Right lobe of liver (tissue), 6 donors: ENCODE measurements at regions not wholly inside any gene's neighbourhood (a gene's known extent, or its start where the extent isn't known, plus 50 kb on each side); places are given as distances from the start of the nearest gene placed in this dataset.

Source experiments
- ATAC-seq, 4 donors: fragments of 200-7000 bp; cut with Tn5 transposase; one replicate each; pipeline ENCODE4 v1.9.1; 2020; ENCODE audit warnings: mild to moderate bottlenecking in 4 of 4, moderate library complexity in 4 of 4
- DNase-seq, 3 donors: peaks; one replicate each; pipeline ENCODE4 v3.0.0-alpha.2; 2020
- H3K27ac ChIP-seq, 3 donors: fragments of 200-600 bp; one replicate each; pipeline ENCODE4 v1.8.0; 2022
- H3K27me3 ChIP-seq, 2 donors: fragments of 200-600 bp; one replicate each; pipeline ENCODE4 v1.8.0; 2022
- H3K36me3 ChIP-seq, 4 donors: fragments of 200-600 bp; sonication (generic) in 1 of 4; one replicate each; pipeline versions ENCODE4 v1.5.1 to v1.8.0; 2017 to 2022; ENCODE audit warnings: control low read depth in 1 of 4
- H3K4me1 ChIP-seq, 4 donors: fragments of 200-600 bp; sonication (generic) in 1 of 4; one replicate each; pipeline versions ENCODE4 v1.5.1 to v1.8.0; 2017 to 2022; ENCODE audit warnings: control low read depth in 1 of 4
- H3K4me3 ChIP-seq, 3 donors: fragments of 200-600 bp; one replicate each; pipeline ENCODE4 v1.8.0; 2022
- H3K9me3 ChIP-seq, 4 donors: fragments of 200-600 bp; sonication (generic) in 1 of 4; one replicate each; pipeline versions ENCODE4 v1.5.1 to v1.8.0; 2017 to 2022; ENCODE audit warnings: control low read depth in 1 of 4
- POLR2A ChIP-seq: fragments of 450-650 bp; IDR thresholded peaks from one replicate; pipeline ENCODE4 v1.6.1; 2017; ENCODE audit warnings: antibody characterized with exemption, mild to moderate bottlenecking
- WGBS: methylation state at CpG from one replicate; pipeline ENCODE4 v1.1.6; 2018; ENCODE audit warnings: low coverage, low lambda C conversion rate; ENCODE audit not compliant: insufficient coverage; ENCODE audit errors: missing lambda C conversion rate; 5-methylcytosine and 5-hydroxymethylcytosine counted together
- intact Hi-C, 2 donors: fragments of 100-400 bp; cut with DNase I; formaldehyde crosslinking; loops; one replicate each; pipeline versions ENCODE4 v1.11.2 to v1.14.1; 2022
- TF ChIP-seq, protein P1 (sequence below), 4 donors: fragments of 200-600 bp in 3 of 4; fragments of 450-650 bp in 1 of 4; IDR thresholded peaks; one replicate each; pipeline versions ENCODE4 v1.5.1 to v1.8.0; 2016 to 2022; ENCODE audit warnings: antibody characterized with exemption in 4 of 4, mild to moderate bottlenecking in 2 of 4
- donor health status: DM: no; HTN: yes; CAD: no.
- donor health status: DM: no; HTN: no; CAD: no.
- donor health status: DM: no; HTN: no; CAD: no.
- donor health status: DM: no; HTN: yes; CAD: no.
- donor health status: DM: no; HTN: yes; CAD: no.

GRCh38 chr20:39553120-39553519 is 591.0 kb downstream of the DHX35 start:
- Histone ChIP-seq H3K4me1 (no peaks in the 10 kb centered on the region), H3K27ac (no peak overlapping the region), H3K9me3 (no peaks in the 10 kb centered on the region), H3K27me3 (no peaks in the 10 kb centered on the region), H3K4me3 (no peak overlapping the region), H3K36me3 (no peaks in the 10 kb centered on the region)
- no peak for DNase-seq
- TF ChIP-seq, protein P1, sequence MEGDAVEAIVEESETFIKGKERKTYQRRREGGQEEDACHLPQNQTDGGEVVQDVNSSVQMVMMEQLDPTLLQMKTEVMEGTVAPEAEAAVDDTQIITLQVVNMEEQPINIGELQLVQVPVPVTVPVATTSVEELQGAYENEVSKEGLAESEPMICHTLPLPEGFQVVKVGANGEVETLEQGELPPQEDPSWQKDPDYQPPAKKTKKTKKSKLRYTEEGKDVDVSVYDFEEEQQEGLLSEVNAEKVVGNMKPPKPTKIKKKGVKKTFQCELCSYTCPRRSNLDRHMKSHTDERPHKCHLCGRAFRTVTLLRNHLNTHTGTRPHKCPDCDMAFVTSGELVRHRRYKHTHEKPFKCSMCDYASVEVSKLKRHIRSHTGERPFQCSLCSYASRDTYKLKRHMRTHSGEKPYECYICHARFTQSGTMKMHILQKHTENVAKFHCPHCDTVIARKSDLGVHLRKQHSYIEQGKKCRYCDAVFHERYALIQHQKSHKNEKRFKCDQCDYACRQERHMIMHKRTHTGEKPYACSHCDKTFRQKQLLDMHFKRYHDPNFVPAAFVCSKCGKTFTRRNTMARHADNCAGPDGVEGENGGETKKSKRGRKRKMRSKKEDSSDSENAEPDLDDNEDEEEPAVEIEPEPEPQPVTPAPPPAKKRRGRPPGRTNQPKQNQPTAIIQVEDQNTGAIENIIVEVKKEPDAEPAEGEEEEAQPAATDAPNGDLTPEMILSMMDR (IDR thresholded peaks at IDR 0.05) = no peak
- TF ChIP-seq POLR2A = no peak
- no peak for ATAC-seq
- intact Hi-C loops = no loop called here
- WGBS = 50% methylated on average over 2 of the region's 2 CpGs

DNA sequence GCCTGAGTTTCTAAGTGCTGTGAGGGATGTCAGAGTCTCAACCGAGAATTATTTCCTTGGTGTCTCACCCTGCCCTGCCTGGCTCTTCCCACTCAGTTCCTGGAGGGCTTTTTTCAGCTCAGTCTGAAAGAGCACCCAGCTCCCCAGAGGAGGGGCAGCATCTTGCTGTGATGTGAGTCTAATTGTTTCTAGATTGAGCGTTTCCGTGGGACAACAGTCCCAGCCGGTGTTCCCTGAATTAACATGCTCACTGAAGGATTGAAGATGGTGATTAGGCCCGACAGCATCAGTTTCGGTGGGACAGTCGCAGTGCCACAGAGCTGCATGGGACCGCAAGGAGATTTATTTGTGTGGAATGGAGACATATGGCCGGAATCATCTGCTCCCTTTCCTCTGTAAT is 587.6 kb downstream of the DHX35 start:
- Histone ChIP-seq H3K4me1 (no peaks in the 10 kb centered on the region), H3K27me3 (no peaks in the 10 kb centered on the region), H3K9me3 (no peaks in the 10 kb centered on the region), H3K4me3 (no peak overlapping the region), H3K27ac (no peak overlapping the region), H3K36me3 (no peaks in the 10 kb centered on the region)
- intact Hi-C loops = no loop called here
- WGBS = 65% methylated on average over 9 of the region's 9 CpGs
- TF ChIP-seq, protein P1 (IDR thresholded peaks at IDR 0.05) = no peak
- no peak for TF ChIP-seq POLR2A
- ATAC-seq (no peak), DNase-seq (no peak)

- TF ChIP-seq POLR2A = no peak
- TF ChIP-seq, protein P1 (IDR thresholded peaks at IDR 0.05) = no peak
- no peaks in the 10 kb centered on the region for H3K36me3 ChIP-seq
- no peaks in the 10 kb centered on the region for H3K27me3 ChIP-seq
- no peak for DNase-seq
- no peaks in the 10 kb centered on the region for H3K9me3 ChIP-seq
- no peak for ATAC-seq
- intact Hi-C loops = no loop called here
- 50% methylated on average over 6 of the region's 6 CpGs for WGBS
- no peak overlapping the region for H3K4me3 ChIP-seq
- no peak overlapping the region for H3K27ac ChIP-seq
- H3K4me1 ChIP-seq = no peaks in the 10 kb centered on the region
These were observed 585.6 kb downstream of the DHX35 start for GRCh38 chr20:39547546-39548408.

DNA sequence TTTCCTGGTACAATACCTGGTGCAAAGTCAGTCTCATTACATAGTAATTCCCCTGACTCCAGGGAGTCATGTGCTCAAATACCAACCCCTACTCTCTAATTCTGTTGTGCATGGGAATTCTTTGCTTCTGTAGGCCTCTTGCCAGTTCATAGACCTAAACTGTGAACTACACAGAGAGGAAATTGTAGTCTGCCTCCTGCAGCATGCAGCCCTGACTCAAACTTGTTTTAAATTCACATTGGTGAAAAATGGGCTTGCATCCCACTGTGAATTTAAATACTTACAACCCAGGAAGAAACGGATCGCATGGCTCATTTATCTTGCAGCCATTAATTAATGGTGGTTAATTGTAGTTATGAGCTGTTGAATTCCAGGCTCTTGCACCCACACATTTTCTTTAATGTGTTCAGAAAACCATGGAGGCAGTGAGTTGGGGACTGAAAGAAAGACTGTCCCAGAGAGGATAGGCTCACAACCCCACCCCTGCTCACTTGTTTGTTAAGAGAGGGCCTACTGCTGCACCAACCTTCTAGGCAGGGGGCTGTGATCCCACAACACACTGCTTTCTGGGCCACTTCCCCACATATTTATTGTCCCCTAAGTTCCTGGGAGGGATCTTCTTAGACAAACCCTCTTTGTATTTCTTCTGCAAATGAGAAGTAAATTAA is 579.1 kb downstream of the DHX35 start:
- Histone ChIP-seq H3K4me1 (no peaks in the 10 kb centered on the region), H3K4me3 (no peak overlapping the region), H3K27me3 (no peaks in the 10 kb centered on the region), H3K27ac (no peak overlapping the region), H3K36me3 (no peaks in the 10 kb centered on the region), H3K9me3 (no peaks in the 10 kb centered on the region)
- 60% methylated on average over 2 of the region's 2 CpGs for WGBS
- no peak for ATAC-seq
- TF ChIP-seq, protein P1 (IDR thresholded peaks at IDR 0.05) = no peak
- no peak for TF ChIP-seq POLR2A
- DNase-seq = no peak
- intact Hi-C loops = no loop called here
